C1 segment of cervical spinal cord (tissue), 14 donors: ENCODE measurements at regions not wholly inside any gene's neighbourhood (a gene's known extent, or its start where the extent isn't known, plus 50 kb on each side); places are given as distances from the start of the nearest gene placed in this dataset.

Experiments used
- DNase-seq, 14 donors: peaks; one replicate each; lab custom pipeline; 2025; lab: John Stamatoyannopoulos, UW

- no peak for DNase-seq
These were observed 399.4 kb upstream of the HNRNPA3 start for GRCh38 chr2:176813156-176813555.

DNA sequence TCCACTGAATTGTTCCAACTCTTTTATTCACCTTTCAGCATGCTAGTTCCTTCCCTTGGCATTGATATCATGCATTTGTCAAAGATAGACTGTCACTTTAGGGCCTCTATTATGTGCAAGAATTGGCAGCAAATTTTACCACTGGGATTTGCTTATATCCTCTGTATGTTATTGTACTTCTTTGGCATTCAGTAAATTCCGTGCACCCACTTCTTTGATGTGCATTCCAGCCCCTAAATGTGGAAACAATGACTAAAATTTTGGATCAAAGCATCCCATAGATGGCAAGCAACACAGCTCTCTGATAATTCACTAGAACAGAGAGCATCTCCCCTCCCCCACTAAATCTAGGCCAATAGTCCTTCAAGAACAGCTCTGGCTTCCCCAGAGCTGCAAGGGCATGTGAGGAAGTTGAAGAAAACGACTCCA, 399.0 kb upstream of the HNRNPA3 start:
- no peak for DNase-seq

GRCh38 chr2:176814274-176814673, 398.3 kb upstream of the HNRNPA3 start:
- DNase-seq: no peak

- no peak for DNase-seq
These were observed 397.7 kb upstream of the HNRNPA3 start for GRCh38 chr2:176814740-176815367.

GRCh38 chr2:176817061-176817565, 395.5 kb upstream of the HNRNPA3 start:
- DNase-seq: no peak

- no peak for DNase-seq
These were observed 394.5 kb upstream of the HNRNPA3 start for GRCh38 chr2:176818076-176818475.

DNA sequence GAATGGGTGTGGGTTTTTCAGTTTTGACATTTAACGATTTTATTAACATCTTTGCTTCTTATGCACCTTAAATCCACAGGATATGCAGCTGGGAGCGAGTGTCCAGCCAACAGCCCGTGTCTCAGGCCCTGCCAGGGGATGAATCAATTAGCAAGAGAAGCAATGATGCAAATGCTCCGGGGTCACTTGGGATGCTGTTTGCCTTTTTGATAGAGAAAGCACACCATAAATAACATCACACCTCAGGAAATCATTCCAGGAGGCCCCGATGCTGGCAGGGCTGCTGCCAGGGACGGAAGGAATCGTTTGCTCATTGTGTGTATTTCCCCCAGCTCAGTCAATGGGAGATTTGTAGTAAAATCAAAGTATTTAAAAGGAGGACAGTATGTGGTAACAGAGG, 394.0 kb upstream of the HNRNPA3 start:
- no peak for DNase-seq

DNA sequence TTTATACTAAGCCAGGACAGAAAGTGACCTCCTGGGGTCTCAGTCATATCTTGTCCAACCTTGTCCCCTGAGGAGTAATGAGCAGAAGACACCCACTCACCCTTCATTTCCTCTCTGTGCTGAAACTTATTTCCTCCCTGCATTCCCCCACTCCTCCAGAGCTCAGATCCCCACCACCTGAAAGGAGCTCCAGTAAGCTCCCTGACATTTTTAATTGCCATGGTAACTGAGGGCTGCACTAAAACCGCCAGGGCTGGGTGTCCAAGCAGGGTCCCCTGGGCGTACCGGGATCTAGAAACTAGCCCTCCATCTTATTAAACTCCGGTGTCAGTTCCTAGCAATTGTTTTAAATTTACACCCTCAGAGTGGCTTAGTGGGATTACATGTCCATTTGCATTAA, 393.3 kb upstream of the HNRNPA3 start:
- DNase-seq: no peak

- DNase-seq: no peak
These were observed 392.1 kb upstream of the HNRNPA3 start for GRCh38 chr2:176820371-176820932.

DNA sequence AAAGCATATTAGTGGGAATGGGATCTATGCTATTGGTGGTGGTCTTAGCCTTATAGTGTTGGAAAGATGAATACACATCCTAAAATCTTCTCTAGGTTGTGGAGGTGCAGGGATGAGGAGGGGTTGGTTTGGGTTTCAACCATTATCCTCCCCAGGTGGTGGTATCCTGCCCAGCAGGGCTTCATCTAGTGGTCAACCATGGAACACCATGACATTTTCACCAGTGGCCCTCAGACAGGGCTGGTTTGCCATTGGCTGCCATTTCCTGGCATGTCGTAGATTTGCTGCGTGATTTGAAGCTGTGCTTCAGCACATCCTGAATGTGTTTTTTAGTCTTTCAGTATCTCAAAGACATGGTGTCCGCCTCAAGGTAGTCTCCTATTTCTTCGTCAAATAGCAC, 391.2 kb upstream of the HNRNPA3 start:
- DNase-seq: no peak

GRCh38 chr2:176822060-176822459, 390.5 kb upstream of the HNRNPA3 start:
- DNase-seq: no peak

DNA sequence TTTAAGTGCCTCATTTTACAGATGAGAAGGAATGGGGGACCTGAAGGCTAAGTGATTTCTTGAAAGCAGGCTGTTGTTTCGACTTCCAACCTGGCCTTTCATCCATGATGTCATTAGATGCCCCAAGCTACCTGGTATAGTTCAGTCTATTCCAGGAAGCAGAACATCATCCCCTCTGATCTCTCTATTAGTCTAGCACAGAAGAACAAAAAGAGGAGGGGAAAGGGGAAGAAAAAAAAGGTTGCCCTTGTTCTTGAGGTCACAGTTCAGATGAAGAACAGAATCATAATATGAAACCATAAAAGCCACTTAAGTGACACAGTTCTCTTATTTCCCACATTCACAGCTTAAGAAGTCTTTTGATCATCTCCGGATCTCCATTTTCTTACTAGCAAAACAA, 386.2 kb upstream of the HNRNPA3 start:
- DNase-seq: no peak

GRCh38 chr2:176826984-176827668, 385.5 kb upstream of the HNRNPA3 start:
- no peak for DNase-seq

GRCh38 chr2:176830362-176830761, 382.2 kb upstream of the HNRNPA3 start:
- no peak for DNase-seq

GRCh38 chr2:176832086-176832485, 380.5 kb upstream of the HNRNPA3 start:
- no peak for DNase-seq

GRCh38 chr2:176833671-176834070, 378.9 kb upstream of the HNRNPA3 start:
- no peak for DNase-seq

GRCh38 chr2:176834226-176834625, 378.4 kb upstream of the HNRNPA3 start:
- DNase-seq: no peak

- DNase-seq: no peak
These were observed 369.4 kb upstream of the HNRNPA3 start for GRCh38 chr2:176843208-176843607.

GRCh38 chr2:176844461-176844860, 368.1 kb upstream of the HNRNPA3 start:
- no peak for DNase-seq

GRCh38 chr2:176845718-176846117, 366.9 kb upstream of the HNRNPA3 start:
- no peak for DNase-seq

- no peak for DNase-seq
These were observed 365.0 kb upstream of the HNRNPA3 start for GRCh38 chr2:176847575-176847974.

- DNase-seq: no peak
These were observed 363.8 kb upstream of the HNRNPA3 start for GRCh38 chr2:176848844-176849243.
